ENCODE measurements at regions not wholly inside any gene's neighbourhood (a gene's known extent, or its start where the extent isn't known, plus 50 kb on each side); places are given as distances from the start of the nearest gene placed in this dataset.

DNA sequence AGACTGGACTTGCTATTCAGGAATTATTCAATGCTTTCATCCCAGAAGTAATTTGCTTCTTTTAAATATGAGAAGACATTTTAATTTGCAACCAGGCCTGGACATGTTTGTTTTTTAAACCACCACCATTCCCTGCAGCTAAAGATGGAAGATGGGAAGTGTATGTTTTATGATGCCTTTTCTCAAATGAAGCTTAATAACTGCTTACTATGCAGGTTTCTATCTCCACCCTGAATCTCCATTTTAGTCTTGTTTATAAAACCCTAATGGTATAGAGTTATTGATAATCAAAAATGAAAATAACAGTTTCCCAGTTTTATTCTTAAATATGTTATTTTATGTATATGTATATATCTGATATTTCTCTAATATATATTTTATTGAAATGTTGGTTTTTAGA lies 418.9 kb downstream of the C4orf33 start:
- no peaks in the 10 kb centered on the region for H3K4me1 ChIP-seq (ENCODE audit: control insufficient read depth, low read depth, low read length)
- H3K9ac ChIP-seq (ENCODE audit: low read length): no peak overlapping the region
- H3K4me3 ChIP-seq (ENCODE audit: low read length): no peak overlapping the region
- no peaks in the 10 kb centered on the region for H3K9me3 ChIP-seq (ENCODE audit: control insufficient read depth, low read depth, low read length)
- H3K27me3 ChIP-seq (ENCODE audit: control insufficient read depth, insufficient read depth, low read length): no peaks in the 10 kb centered on the region
- H3K27ac ChIP-seq (ENCODE audit: low read length): no peak overlapping the region
- H3K36me3 ChIP-seq (ENCODE audit: control insufficient read depth, low read depth, low read length): no peaks in the 10 kb centered on the region

DNA sequence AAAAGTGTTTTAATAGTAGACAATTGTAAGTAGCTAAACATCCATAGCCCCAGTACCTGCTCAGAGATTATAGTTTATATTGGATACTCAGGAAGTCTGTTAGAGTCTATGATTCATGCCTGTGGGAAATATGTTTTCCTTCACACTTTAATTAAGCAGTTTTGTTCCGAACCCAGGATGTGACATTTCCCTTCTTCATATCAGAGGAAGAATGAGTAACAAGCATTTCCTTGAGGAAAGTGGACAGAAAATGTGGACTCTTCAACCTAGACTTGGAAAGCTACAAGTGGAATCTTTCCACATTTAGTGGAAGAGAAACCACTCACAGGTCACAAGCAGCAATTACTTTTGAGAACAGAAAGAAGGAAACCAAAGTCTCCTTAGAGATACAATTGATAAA lies 419.4 kb downstream of the C4orf33 start:
- Histone ChIP-seq H3K9me3 (ENCODE audit: control insufficient read depth, low read depth, low read length) (no peaks in the 10 kb centered on the region), H3K4me1 (ENCODE audit: control insufficient read depth, low read depth, low read length) (no peaks in the 10 kb centered on the region)

GRCh38 chr4:129526812-129527211 lies 430.9 kb downstream of the C4orf33 start:
- Histone ChIP-seq H3K27me3 (ENCODE audit: control insufficient read depth, insufficient read depth, low read length) (no peaks in the 10 kb centered on the region), H3K27ac (ENCODE audit: low read length) (no peak overlapping the region), H3K9ac (ENCODE audit: low read length) (no peak overlapping the region), H3K4me1 (ENCODE audit: control insufficient read depth, low read depth, low read length) (peaks cover 9% of the 10 kb centered on the region), H3K36me3 (ENCODE audit: control insufficient read depth, low read depth, low read length) (no peaks in the 10 kb centered on the region), H3K4me3 (ENCODE audit: low read length) (no peak overlapping the region), H3K9me3 (ENCODE audit: control insufficient read depth, low read depth, low read length) (no peaks in the 10 kb centered on the region)

More for the DNA sequence above, 419.4 kb downstream of the C4orf33 start:
- Histone ChIP-seq H3K27ac (ENCODE audit: low read length) (no peak overlapping the region), H3K36me3 (ENCODE audit: control insufficient read depth, low read depth, low read length) (no peaks in the 10 kb centered on the region), H3K9ac (ENCODE audit: low read length) (no peak overlapping the region), H3K27me3 (ENCODE audit: control insufficient read depth, insufficient read depth, low read length) (no peaks in the 10 kb centered on the region), H3K4me3 (ENCODE audit: low read length) (no peak overlapping the region)

GRCh38 chr4:129531253-129531652 lies 435.3 kb downstream of the C4orf33 start:
- H3K4me3 ChIP-seq (ENCODE audit: low read length): no peak overlapping the region
- peaks cover 4% of the 10 kb centered on the region for H3K4me1 ChIP-seq (ENCODE audit: control insufficient read depth, low read depth, low read length)
- H3K9me3 ChIP-seq (ENCODE audit: control insufficient read depth, low read depth, low read length): no peaks in the 10 kb centered on the region
- no peaks in the 10 kb centered on the region for H3K36me3 ChIP-seq (ENCODE audit: control insufficient read depth, low read depth, low read length)
- no peak overlapping the region for H3K9ac ChIP-seq (ENCODE audit: low read length)
- H3K27ac ChIP-seq (ENCODE audit: low read length): no peak overlapping the region
- no peaks in the 10 kb centered on the region for H3K27me3 ChIP-seq (ENCODE audit: control insufficient read depth, insufficient read depth, low read length)

- no peaks in the 10 kb centered on the region for H3K9me3 ChIP-seq (ENCODE audit: control insufficient read depth, low read depth, low read length)
- H3K9ac ChIP-seq (ENCODE audit: low read length): no peak overlapping the region
- H3K27ac ChIP-seq (ENCODE audit: low read length): no peak overlapping the region
- H3K27me3 ChIP-seq (ENCODE audit: control insufficient read depth, insufficient read depth, low read length): no peaks in the 10 kb centered on the region
- H3K4me1 ChIP-seq (ENCODE audit: control insufficient read depth, low read depth, low read length): no peaks in the 10 kb centered on the region
- no peak overlapping the region for H3K4me3 ChIP-seq (ENCODE audit: low read length)
- H3K36me3 ChIP-seq (ENCODE audit: control insufficient read depth, low read depth, low read length): no peaks in the 10 kb centered on the region
Observed at GRCh38 chr4:129532573-129532972, 436.6 kb downstream of the C4orf33 start.

GRCh38 chr4:129543299-129543698 lies 447.3 kb downstream of the C4orf33 start:
- Histone ChIP-seq H3K27ac (ENCODE audit: low read length) (no peak overlapping the region), H3K4me3 (ENCODE audit: low read length) (no peak overlapping the region), H3K27me3 (ENCODE audit: control insufficient read depth, insufficient read depth, low read length) (no peaks in the 10 kb centered on the region), H3K36me3 (ENCODE audit: control insufficient read depth, low read depth, low read length) (no peaks in the 10 kb centered on the region), H3K9ac (ENCODE audit: low read length) (no peak overlapping the region), H3K9me3 (ENCODE audit: control insufficient read depth, low read depth, low read length) (no peaks in the 10 kb centered on the region), H3K4me1 (ENCODE audit: control insufficient read depth, low read depth, low read length) (no peaks in the 10 kb centered on the region)

DNA sequence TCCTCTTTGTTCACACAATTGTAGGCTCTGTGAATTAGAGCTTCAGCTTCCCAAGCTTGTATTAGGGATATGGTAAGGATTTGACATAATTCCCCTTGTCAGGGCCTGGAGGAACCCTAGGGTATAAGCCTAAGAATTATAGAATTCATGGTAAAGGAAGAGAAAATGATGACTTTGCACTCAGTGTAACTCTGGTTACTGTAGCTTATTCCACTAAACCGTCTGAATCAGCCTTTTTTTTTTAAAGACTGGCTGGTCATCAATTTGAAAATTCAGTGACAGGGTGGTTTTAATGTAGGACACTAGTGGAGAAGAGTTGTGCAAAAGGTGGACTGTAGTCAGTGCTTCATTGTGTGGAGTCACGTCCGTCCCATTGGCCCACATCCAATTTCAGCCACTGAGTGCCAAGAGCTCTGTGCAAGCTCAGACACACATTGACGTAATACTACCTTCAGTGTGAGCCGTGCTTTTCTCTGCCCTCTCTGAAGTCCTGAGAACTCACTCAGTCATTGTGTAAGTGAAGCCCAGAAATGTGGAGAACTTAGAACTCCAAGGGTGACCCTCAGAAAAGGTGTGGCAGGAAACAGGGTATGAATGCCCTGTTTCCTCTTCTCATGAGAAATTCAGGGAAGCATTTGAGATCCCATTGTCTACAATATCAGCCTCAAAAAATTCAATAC lies 449.8 kb downstream of the C4orf33 start:
- Histone ChIP-seq H3K4me3 (ENCODE audit: low read length) (no peak overlapping the region), H3K27ac (ENCODE audit: low read length) (no peak overlapping the region), H3K36me3 (ENCODE audit: control insufficient read depth, low read depth, low read length) (no peaks in the 10 kb centered on the region), H3K9me3 (ENCODE audit: control insufficient read depth, low read depth, low read length) (no peaks in the 10 kb centered on the region), H3K9ac (ENCODE audit: low read length) (no peak overlapping the region), H3K4me1 (ENCODE audit: control insufficient read depth, low read depth, low read length) (no peaks in the 10 kb centered on the region), H3K27me3 (ENCODE audit: control insufficient read depth, insufficient read depth, low read length) (no peaks in the 10 kb centered on the region)

GRCh38 chr4:129546531-129546930 lies 450.6 kb downstream of the C4orf33 start:
- no peak overlapping the region for H3K4me3 ChIP-seq (ENCODE audit: low read length)

DNA sequence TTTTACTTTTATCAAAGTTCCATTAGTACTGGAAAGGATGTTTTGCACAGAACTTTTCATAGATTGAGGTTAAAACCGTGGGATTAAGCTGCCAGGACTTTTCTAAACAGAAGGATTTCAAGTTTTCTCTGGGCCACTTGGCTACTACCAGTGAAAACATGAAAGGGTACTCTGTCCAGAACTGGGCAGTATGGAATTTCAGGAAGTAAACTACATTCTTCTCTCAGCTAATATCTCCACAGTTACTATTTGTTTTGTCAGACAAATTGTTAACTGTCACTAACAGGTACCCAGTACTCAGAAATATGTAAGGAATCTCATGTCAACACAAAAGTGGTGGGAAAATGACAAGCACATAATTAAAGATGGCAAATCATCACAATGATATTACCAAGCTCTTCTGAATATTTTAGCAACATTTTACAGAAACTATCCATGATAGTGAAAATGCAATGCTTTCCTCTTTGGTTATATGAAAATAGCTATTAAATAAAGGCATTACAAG lies 454.4 kb downstream of the C4orf33 start:
- H3K9me3 ChIP-seq (ENCODE audit: control insufficient read depth, low read depth, low read length): no peaks in the 10 kb centered on the region
- no peak overlapping the region for H3K4me3 ChIP-seq (ENCODE audit: low read length)
- no peaks in the 10 kb centered on the region for H3K27me3 ChIP-seq (ENCODE audit: control insufficient read depth, insufficient read depth, low read length)
- no peaks in the 10 kb centered on the region for H3K36me3 ChIP-seq (ENCODE audit: control insufficient read depth, low read depth, low read length)
- no peak overlapping the region for H3K9ac ChIP-seq (ENCODE audit: low read length)
- no peaks in the 10 kb centered on the region for H3K4me1 ChIP-seq (ENCODE audit: control insufficient read depth, low read depth, low read length)
- H3K27ac ChIP-seq (ENCODE audit: low read length): no peak overlapping the region

More at GRCh38 chr4:129546531-129546930, 450.6 kb downstream of the C4orf33 start:
- H3K36me3 ChIP-seq (ENCODE audit: control insufficient read depth, low read depth, low read length): no peaks in the 10 kb centered on the region
- no peaks in the 10 kb centered on the region for H3K27me3 ChIP-seq (ENCODE audit: control insufficient read depth, insufficient read depth, low read length)
- H3K9me3 ChIP-seq (ENCODE audit: control insufficient read depth, low read depth, low read length): no peaks in the 10 kb centered on the region
- H3K9ac ChIP-seq (ENCODE audit: low read length): no peak overlapping the region
- no peak overlapping the region for H3K27ac ChIP-seq (ENCODE audit: low read length)
- H3K4me1 ChIP-seq (ENCODE audit: control insufficient read depth, low read depth, low read length): no peaks in the 10 kb centered on the region

- Histone ChIP-seq H3K27me3 (ENCODE audit: control insufficient read depth, insufficient read depth, low read length) (no peaks in the 10 kb centered on the region), H3K4me1 (ENCODE audit: control insufficient read depth, low read depth, low read length) (no peaks in the 10 kb centered on the region), H3K36me3 (ENCODE audit: control insufficient read depth, low read depth, low read length) (no peaks in the 10 kb centered on the region), H3K27ac (ENCODE audit: low read length) (no peak overlapping the region), H3K4me3 (ENCODE audit: low read length) (no peak overlapping the region), H3K9ac (ENCODE audit: low read length) (no peak overlapping the region), H3K9me3 (ENCODE audit: control insufficient read depth, low read depth, low read length) (no peaks in the 10 kb centered on the region)
Observed at GRCh38 chr4:129561280-129561679, 465.3 kb downstream of the C4orf33 start.

DNA sequence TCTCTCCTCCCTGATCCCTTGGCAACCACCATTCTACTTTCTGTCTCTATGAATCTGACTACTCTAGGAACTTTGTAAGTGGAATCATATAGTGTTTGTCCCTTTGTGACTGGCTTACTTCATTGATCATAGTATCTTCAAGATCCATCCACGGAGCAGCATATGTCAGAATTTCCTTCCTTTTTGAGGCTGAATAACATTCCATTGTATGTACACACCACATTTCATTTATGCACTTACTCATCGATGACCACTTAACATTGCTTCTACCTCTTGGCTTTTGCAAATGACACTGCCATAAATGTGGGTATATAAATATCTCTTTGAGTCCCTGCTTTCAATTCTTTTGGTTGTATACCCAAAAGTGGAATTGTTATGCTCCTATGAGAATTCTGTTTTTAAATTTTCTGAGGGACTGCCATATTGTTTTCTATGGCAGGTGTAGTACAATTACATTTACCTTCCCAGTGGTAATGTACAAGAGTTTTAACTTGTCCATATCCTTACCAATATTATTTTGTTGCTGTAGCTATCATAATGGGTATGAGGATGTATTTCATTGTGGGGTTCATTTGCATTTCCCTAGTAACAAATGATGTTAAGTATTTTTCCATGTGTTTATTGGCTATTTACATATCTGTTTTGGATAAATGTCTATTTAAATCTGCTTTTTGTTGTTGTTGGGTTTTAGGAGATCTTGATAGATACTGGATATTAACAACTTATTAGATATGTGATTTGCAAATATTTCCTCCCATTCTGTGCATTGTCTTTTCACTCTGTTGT lies 466.1 kb downstream of the C4orf33 start:
- no peak overlapping the region for H3K4me3 ChIP-seq (ENCODE audit: low read length)
- H3K4me1 ChIP-seq (ENCODE audit: control insufficient read depth, low read depth, low read length): peaks cover under 1% of the 10 kb centered on the region
- H3K9ac ChIP-seq (ENCODE audit: low read length): no peak overlapping the region
- H3K36me3 ChIP-seq (ENCODE audit: control insufficient read depth, low read depth, low read length): no peaks in the 10 kb centered on the region
- no peaks in the 10 kb centered on the region for H3K9me3 ChIP-seq (ENCODE audit: control insufficient read depth, low read depth, low read length)
- no peaks in the 10 kb centered on the region for H3K27me3 ChIP-seq (ENCODE audit: control insufficient read depth, insufficient read depth, low read length)
- H3K27ac ChIP-seq (ENCODE audit: low read length): no peak overlapping the region

Data from iPS-18a (cell line).